HG02973 (cell line): ENCODE measurements at regions not wholly inside any gene's neighbourhood (a gene's known extent, or its start where the extent isn't known, plus 50 kb on each side); places are given as distances from the start of the nearest gene placed in this dataset.
"Not testable (repeated sequence)": the region's sequence is repeated elsewhere in the genome, so short reads cannot be mapped to it uniquely, and the experiment has no call there.

Experiments
- ATAC-seq: cut with Tn5 transposase; IDR thresholded peaks from one replicate; pipeline ENCODE4 v1.9.1; 2021; ENCODE audit warnings: moderate library complexity; ENCODE audit not compliant: unreplicated experiment

- ATAC-seq: no peak
These were observed 97.0 kb upstream of the SLC35G4 start for GRCh38 chr18:11512096-11513025.

- ATAC-seq: peak; percentile 94
These were observed 97.8 kb upstream of the SLC35G4 start for GRCh38 chr18:11511434-11512095.

GRCh38 chr18:11506856-11507255 is 102.5 kb upstream of the SLC35G4 start:
- ATAC-seq: no peak

GRCh38 chr18:11505993-11506392 is 103.4 kb upstream of the SLC35G4 start:
- ATAC-seq: no peak

GRCh38 chr18:11504962-11505361 is 104.4 kb upstream of the SLC35G4 start:
- ATAC-seq: no peak

DNA sequence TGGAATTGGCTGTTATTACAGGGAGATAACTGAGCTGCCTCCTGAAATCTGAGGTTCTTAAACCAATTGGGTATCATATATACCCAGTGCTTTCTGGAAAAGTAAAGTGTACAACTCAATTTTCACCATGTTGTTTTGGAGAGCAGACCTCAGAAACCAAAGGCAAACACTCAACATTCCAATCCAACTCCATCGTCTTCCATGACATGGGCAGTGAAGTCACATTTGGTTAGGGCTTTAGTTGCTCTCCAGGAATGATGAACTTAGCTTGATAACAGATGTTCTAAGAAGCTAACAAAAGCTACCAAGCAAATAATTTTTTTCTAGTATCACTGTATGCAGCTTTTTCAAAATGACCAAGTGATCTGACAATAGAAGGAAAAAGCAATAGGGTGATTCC is 107.0 kb upstream of the SLC35G4 start:
- no peak for ATAC-seq

DNA sequence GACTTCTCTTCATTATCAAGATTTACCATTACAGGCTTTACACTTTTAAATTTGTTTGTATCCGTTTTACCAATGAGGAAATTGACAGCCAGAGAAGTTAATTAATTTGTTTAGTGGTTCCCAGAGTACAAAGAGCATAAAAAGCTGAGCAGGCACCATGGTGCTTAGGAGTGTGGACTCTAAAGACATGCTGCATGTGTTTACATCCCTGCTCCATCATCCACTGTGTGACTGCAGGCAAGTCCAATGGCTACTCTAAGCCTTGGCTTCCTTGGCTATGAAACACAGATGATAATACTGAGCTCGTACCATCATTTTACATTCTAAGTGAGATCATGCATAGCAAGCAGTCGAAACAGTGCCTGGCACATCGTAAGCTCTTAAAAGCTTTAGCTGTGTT is 108.0 kb upstream of the SLC35G4 start:
- ATAC-seq: no peak

GRCh38 chr18:11500153-11501122 is 109.0 kb upstream of the SLC35G4 start:
- ATAC-seq: no peak

- no peak for ATAC-seq
These were observed 110.6 kb upstream of the SLC35G4 start for GRCh38 chr18:11498821-11499220.

GRCh38 chr18:11497585-11497984 is 111.8 kb upstream of the SLC35G4 start:
- no peak for ATAC-seq

- no peak for ATAC-seq
These were observed 112.7 kb upstream of the SLC35G4 start for GRCh38 chr18:11496526-11497172.

DNA sequence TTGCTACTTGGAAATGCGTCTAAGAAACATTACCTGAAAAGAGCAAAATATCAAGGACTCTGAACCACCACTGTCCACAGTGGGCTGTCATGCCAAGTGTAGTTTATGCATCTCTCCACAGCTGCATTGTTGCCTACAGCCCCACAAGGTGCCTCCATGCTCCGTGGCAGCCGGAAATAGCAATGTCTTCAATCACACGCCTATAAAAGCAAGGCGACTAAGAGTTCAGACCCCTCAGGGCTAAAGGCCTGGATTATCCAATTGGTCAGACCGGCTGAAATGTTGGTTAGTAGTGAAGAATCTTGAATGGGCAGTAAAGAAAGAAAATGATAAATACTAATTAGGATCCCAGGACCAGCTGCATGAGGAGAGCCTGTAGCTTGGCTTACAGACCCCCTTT is 114.0 kb upstream of the SLC35G4 start:
- ATAC-seq: no peak

GRCh38 chr18:11494107-11494506 is 115.3 kb upstream of the SLC35G4 start:
- ATAC-seq: no peak

DNA sequence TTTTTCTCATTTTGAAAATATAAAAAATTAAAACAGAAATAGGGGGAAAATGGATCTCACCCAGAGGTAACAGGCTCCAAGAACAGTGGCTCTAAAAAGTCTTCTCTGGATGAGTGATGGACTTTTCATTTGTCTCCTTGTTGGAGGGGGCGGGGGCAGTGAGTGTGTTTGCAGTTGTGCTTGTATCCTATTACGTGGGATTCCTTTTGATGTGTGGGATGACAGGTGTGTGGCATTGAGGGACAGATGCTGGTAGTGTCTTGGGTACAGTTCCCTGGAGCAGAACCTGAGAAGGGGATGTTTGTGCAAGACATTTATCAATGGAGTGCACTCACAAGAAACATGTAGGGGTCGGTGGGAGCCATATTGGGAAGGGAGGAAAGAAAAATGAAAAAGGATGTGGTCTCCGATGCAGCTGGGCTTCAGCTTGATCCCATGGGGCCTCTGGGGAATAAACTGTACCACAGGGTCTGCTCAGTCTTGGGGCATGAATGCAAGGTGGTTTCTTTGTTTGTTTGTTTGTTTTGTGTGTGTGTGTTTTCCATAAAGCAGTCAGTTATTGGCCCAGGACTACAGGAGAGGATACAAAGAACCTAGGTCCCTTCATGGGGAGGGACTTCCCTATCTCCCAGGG is 120.0 kb upstream of the SLC35G4 start:
- ATAC-seq: no peak

DNA sequence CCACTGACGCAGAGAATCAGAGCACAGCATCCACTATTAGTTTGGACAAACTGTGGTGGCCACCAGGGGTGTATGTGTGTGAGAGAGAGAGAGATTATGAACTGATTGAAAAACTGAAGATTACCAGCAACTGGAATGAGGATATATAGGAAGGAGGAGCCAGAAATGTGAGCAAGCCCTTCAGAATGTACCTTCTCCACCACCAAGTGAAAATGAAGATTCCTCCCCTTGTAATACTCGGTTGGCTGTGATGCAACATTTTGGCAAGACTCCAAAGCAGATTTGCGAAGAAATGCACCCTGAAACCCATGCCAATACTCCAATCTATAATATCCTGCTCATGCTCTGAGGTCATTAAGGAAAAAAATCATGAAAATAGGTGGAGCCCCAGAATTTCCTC is 121.2 kb upstream of the SLC35G4 start:
- ATAC-seq: no peak

- ATAC-seq: no peak
These were observed 122.0 kb upstream of the SLC35G4 start for GRCh38 chr18:11487390-11487789.

GRCh38 chr18:11482271-11482670 is 127.1 kb upstream of the SLC35G4 start:
- ATAC-seq: no peak

DNA sequence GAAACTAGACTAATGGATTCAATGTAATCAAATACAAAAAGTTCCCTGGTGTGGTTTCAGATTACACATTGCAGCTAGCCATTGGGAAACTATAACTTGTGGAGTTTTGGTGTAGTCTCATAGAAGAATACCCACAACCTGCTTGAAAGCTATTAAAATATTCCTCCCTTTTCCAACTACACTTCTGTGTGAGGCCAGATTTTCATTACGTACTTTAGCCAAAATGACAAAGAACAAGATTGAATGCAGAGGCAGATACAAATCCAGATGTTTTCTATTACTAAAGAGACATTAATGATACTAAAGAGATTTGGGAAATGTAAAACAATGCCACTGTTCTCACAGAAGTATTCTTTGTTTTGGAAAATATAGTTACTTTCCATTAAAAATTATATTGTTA is 128.7 kb upstream of the SLC35G4 start:
- ATAC-seq: no peak

GRCh38 chr18:11479031-11479430 is 130.4 kb upstream of the SLC35G4 start:
- ATAC-seq: not testable (repeated sequence)

DNA sequence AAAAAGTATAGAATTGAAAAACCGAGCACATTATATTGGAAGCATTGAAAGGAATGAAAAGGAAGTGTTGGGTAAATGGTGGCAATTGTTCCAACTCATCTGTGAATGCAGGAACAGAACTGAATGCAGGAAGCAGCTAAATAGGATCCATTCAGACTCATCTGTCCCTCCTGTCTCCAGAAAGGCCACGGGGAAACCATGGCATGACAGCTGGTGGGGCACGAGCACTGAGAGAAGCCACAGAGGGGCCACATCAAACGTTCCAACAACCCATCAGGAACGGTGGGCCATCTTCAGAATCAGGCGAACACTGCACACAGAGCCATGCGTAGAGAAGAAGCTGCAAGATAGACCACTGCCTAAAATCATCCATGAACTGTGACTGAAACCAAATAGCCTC is 138.5 kb upstream of the SLC35G4 start:
- no peak for ATAC-seq
